NCI-H1092 treated with DMSO at 0.1 percent for 48 hours (cell line): ENCODE measurements at regions not wholly inside any gene's neighbourhood (a gene's known extent, or its start where the extent isn't known, plus 50 kb on each side); places are given as distances from the start of the nearest gene placed in this dataset.
A peak's percentile ranks its signal among the peaks of the same experiment; 100 is the strongest.
"Not testable (repeated sequence)": the region's sequence is repeated elsewhere in the genome, so short reads cannot be mapped to it uniquely, and the experiment has no call there.

ENCODE experiments used
- DNase-seq: peaks from one replicate; lab custom pipeline; 2025; lab: John Stamatoyannopoulos, UW

- DNase-seq, result peak; percentile 7
Observed at GRCh38 chr1:232166942-232167341, 463.0 kb downstream of the SIPA1L2 start.

- DNase-seq, result no peak
Observed at GRCh38 chr1:232164078-232164963, 465.6 kb downstream of the SIPA1L2 start.

GRCh38 chr1:232163533-232163932 is 466.4 kb downstream of the SIPA1L2 start:
- DNase-seq, result no peak

- no peak for DNase-seq
Observed at GRCh38 chr1:232162001-232162400, 467.9 kb downstream of the SIPA1L2 start.

- DNase-seq, result not testable (repeated sequence)
Observed at GRCh38 chr1:232158558-232158957, 471.4 kb downstream of the SIPA1L2 start.

- DNase-seq, result not testable (repeated sequence)
Observed at GRCh38 chr1:232156070-232156469, 473.9 kb downstream of the SIPA1L2 start.

- no peak for DNase-seq
Observed at GRCh38 chr1:232153652-232154051, 476.3 kb downstream of the SIPA1L2 start.

GRCh38 chr1:232150770-232151548 is 479.0 kb downstream of the SIPA1L2 start:
- no peak for DNase-seq

GRCh38 chr1:232149287-232150201 is 480.4 kb downstream of the SIPA1L2 start:
- no peak for DNase-seq

- DNase-seq, result no peak
Observed at GRCh38 chr1:232147215-232147614, 482.7 kb downstream of the SIPA1L2 start.

GRCh38 chr1:232146514-232146913 is 483.4 kb downstream of the SIPA1L2 start:
- DNase-seq, result no peak

- DNase-seq, result no peak
Observed at GRCh38 chr1:232145768-232146167, 484.2 kb downstream of the SIPA1L2 start.

- DNase-seq, result no peak
Observed at GRCh38 chr1:232144696-232145230, 485.2 kb downstream of the SIPA1L2 start.

- DNase-seq, result no peak
Observed at GRCh38 chr1:232143315-232143886, 486.5 kb downstream of the SIPA1L2 start.

- no peak for DNase-seq
Observed at GRCh38 chr1:232142403-232143314, 487.3 kb downstream of the SIPA1L2 start.

GRCh38 chr1:232141167-232141448 is 488.8 kb downstream of the SIPA1L2 start:
- DNase-seq, result not testable (repeated sequence)

GRCh38 chr1:232140419-232141166 is 489.3 kb downstream of the SIPA1L2 start:
- no peak for DNase-seq

GRCh38 chr1:232139444-232139843 is 490.5 kb downstream of the SIPA1L2 start:
- no peak for DNase-seq

GRCh38 chr1:232138044-232138443 is 491.9 kb downstream of the SIPA1L2 start:
- DNase-seq, result no peak

GRCh38 chr1:232137066-232137465 is 492.9 kb downstream of the SIPA1L2 start:
- no peak for DNase-seq
